GM23338 (cell line): ENCODE measurements at regions not wholly inside any gene's neighbourhood (a gene's known extent, or its start where the extent isn't known, plus 50 kb on each side); places are given as distances from the start of the nearest gene placed in this dataset.

Source experiments
- ATAC-seq: fragments of 200-7000 bp; cut with Tn5 transposase; 3 replicates; pipeline ENCODE4 v1.9.1; 2020
- DNase-seq: peaks from one replicate; pipeline ENCODE4 v3.0.0-alpha.2; 2015; ENCODE audit warnings: low spot score
- H2AFZ ChIP-seq: fragments of 200-600 bp; sonication (generic); 2 replicates; pipeline ENCODE4 v1.8.0; 2016; ENCODE audit warnings: antibody characterized with exemption, mild to moderate bottlenecking, moderate library complexity
- H3F3A ChIP-seq: fragments of 200-600 bp; sonication (generic); replicated peaks from 2 replicates; pipeline ENCODE4 v1.8.0; 2017; ENCODE audit warnings: antibody characterized with exemption, mixed run types, low read depth
- H3K27ac ChIP-seq: fragments of 200-600 bp; sonication (generic); 2 replicates; pipeline ENCODE4 v1.6.1; 2016; ENCODE audit warnings: low read depth
- H3K27me3 ChIP-seq: fragments of 200-600 bp; sonication (generic); 2 replicates; pipeline ENCODE4 v1.8.0; 2016; ENCODE audit warnings: mild to moderate bottlenecking, mixed run types, moderate library complexity; ENCODE audit not compliant: insufficient read depth
- H3K36me3 ChIP-seq: fragments of 200-600 bp; sonication (generic); 2 replicates; pipeline ENCODE4 v1.8.0; 2016; ENCODE audit warnings: mild to moderate bottlenecking; ENCODE audit not compliant: insufficient read depth
- H3K4me1 ChIP-seq: fragments of 200-600 bp; sonication (generic); 2 replicates; pipeline ENCODE4 v1.8.0; 2016; ENCODE audit warnings: mild to moderate bottlenecking, moderate library complexity; ENCODE audit not compliant: insufficient read depth
- H3K4me2 ChIP-seq: fragments of 200-600 bp; sonication (generic); 2 replicates; pipeline ENCODE4 v1.7.1; 2017; ENCODE audit warnings: mixed run types
- H3K4me3 ChIP-seq: fragments of 200-600 bp; sonication (generic); 2 replicates; pipeline ENCODE4 v1.6.1; 2016; ENCODE audit warnings: mixed run types
- H3K79me2 ChIP-seq: fragments of 200-600 bp; sonication (generic); replicated peaks from 2 replicates; pipeline ENCODE4 v1.8.0; 2017; ENCODE audit warnings: mild to moderate bottlenecking; ENCODE audit not compliant: insufficient read depth
- H3K9me2 ChIP-seq: fragments of 200-600 bp; sonication (generic); 2 replicates; pipeline ENCODE4 v1.8.0; 2017; ENCODE audit not compliant: insufficient read depth
- H4K20me1 ChIP-seq: fragments of 200-600 bp; sonication (generic); replicated peaks from 2 replicates; pipeline ENCODE4 v1.8.0; 2017; ENCODE audit warnings: mild to moderate bottlenecking; ENCODE audit not compliant: insufficient read depth
- H3K27ac Mint-ChIP-seq: 2 replicates; pipeline ENCODE4 v1.8.0; 2020; ENCODE audit warnings: inconsistent platforms, mild to moderate bottlenecking, moderate library complexity, mixed read lengths
- H3K27me3 Mint-ChIP-seq: 3 replicates; pipeline ENCODE4 v1.8.0; 2022; ENCODE audit warnings: low read depth, mild to moderate bottlenecking, moderate library complexity, mixed read lengths, inconsistent platforms; ENCODE audit not compliant: insufficient read depth, poor library complexity
- H3K36me3 Mint-ChIP-seq: 3 replicates; pipeline ENCODE4 v1.8.0; 2021; ENCODE audit warnings: low read depth, mild to moderate bottlenecking, inconsistent platforms, moderate library complexity, mixed read lengths
- H3K4me1 Mint-ChIP-seq: 3 replicates; pipeline ENCODE4 v1.8.0; 2020; ENCODE audit warnings: mild to moderate bottlenecking, inconsistent platforms, mixed read lengths
- H3K4me3 Mint-ChIP-seq: 3 replicates; pipeline ENCODE4 v1.8.0; 2021; ENCODE audit warnings: moderate library complexity, mild to moderate bottlenecking, inconsistent platforms, mixed read lengths
- H3K9me3 Mint-ChIP-seq: 3 replicates; pipeline ENCODE4 v1.8.0; 2020; ENCODE audit warnings: moderate library complexity, mild to moderate bottlenecking, inconsistent platforms, mixed read lengths
- CREB1 ChIP-seq: fragments of 250-450 bp; sonication (Bioruptor Pico); IDR thresholded peaks from 2 replicates; pipeline ENCODE4 v1.5.0; 2020; ENCODE audit warnings: low read depth, mild to moderate bottlenecking, moderate library complexity
- EZH2 ChIP-seq: fragments of 200-600 bp; sonication (generic); IDR thresholded peaks from one replicate; pipeline ENCODE4 v1.8.0; 2017; ENCODE audit warnings: antibody characterized with exemption, mild to moderate bottlenecking, low read depth; ENCODE audit not compliant: unreplicated experiment
- NANOG ChIP-seq: IDR thresholded peaks from 2 replicates; pipeline ENCODE4 v1.6.1; 2016; ENCODE audit warnings: antibody characterized with exemption, borderline replicate concordance
- POLR2AphosphoS5 ChIP-seq: IDR thresholded peaks from 2 replicates; pipeline ENCODE4 v1.6.1; 2016; ENCODE audit warnings: antibody characterized with exemption, low read depth
- ZNF114 ChIP-seq: fragments of 250-450 bp; sonication (Bioruptor Pico); IDR thresholded peaks from 2 replicates; pipeline ENCODE4 v1.5.0; 2020; ENCODE audit warnings: mild to moderate bottlenecking, moderate library complexity
- ZNF331 ChIP-seq: fragments of 250-450 bp; sonication (Bioruptor Pico); IDR thresholded peaks from 2 replicates; pipeline ENCODE4 v1.5.0; 2020; ENCODE audit warnings: low read depth, mild to moderate bottlenecking, moderate library complexity
- TF ChIP-seq, protein P1 (sequence below): fragments of 250-450 bp; sonication (Bioruptor Pico); IDR thresholded peaks from 2 replicates; pipeline ENCODE4 v1.5.0; 2020; ENCODE audit warnings: mild to moderate bottlenecking, moderate library complexity
- TF ChIP-seq, protein P2 (sequence below), 2 experiments: fragments of 200-600 bp in 1 of 2; sonication (generic) in 1 of 2; conservative IDR thresholded peaks; 2 replicates each; pipeline versions ENCODE4 v1.5.1 to v1.6.1; 2016 to 2017; ENCODE audit warnings: antibody characterized with exemption in 2 of 2, low read depth in 2 of 2, mild to moderate bottlenecking in 2 of 2, moderate library complexity in 1 of 2

DNA sequence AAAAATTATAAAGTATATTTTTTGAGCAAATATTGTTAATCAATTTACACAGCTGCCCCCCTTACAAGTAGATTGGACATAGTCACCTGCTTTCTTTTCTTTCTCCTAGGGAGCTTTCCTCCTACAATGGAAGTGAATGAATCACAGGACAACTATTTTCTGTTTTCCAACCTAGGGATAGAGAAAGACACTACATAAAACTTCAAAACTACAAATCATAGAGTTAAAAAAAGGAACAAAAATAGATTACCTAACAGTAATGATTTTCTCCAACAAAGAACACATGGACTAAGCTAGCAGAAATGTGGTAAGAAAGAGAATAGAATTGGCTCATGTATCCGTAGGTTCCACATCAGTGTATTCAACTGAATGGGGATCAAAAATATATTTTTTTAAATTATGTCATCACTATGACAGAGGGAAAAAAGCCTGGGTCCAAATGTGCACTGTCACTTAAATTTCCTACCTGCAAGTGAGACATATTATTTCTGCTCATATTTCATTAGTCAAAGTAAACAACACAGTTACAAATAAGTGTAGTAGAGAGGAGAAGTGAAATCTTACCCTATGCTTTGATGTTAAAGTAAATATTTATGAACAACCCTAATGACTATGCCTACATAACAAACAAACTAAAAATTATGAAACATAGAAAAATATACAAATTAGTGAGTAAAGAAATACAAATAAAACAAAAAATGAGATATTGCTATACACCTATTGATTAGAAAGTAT lies 756.7 kb downstream of the SOCS6 start (continued):
- TF ChIP-seq, protein P1, sequence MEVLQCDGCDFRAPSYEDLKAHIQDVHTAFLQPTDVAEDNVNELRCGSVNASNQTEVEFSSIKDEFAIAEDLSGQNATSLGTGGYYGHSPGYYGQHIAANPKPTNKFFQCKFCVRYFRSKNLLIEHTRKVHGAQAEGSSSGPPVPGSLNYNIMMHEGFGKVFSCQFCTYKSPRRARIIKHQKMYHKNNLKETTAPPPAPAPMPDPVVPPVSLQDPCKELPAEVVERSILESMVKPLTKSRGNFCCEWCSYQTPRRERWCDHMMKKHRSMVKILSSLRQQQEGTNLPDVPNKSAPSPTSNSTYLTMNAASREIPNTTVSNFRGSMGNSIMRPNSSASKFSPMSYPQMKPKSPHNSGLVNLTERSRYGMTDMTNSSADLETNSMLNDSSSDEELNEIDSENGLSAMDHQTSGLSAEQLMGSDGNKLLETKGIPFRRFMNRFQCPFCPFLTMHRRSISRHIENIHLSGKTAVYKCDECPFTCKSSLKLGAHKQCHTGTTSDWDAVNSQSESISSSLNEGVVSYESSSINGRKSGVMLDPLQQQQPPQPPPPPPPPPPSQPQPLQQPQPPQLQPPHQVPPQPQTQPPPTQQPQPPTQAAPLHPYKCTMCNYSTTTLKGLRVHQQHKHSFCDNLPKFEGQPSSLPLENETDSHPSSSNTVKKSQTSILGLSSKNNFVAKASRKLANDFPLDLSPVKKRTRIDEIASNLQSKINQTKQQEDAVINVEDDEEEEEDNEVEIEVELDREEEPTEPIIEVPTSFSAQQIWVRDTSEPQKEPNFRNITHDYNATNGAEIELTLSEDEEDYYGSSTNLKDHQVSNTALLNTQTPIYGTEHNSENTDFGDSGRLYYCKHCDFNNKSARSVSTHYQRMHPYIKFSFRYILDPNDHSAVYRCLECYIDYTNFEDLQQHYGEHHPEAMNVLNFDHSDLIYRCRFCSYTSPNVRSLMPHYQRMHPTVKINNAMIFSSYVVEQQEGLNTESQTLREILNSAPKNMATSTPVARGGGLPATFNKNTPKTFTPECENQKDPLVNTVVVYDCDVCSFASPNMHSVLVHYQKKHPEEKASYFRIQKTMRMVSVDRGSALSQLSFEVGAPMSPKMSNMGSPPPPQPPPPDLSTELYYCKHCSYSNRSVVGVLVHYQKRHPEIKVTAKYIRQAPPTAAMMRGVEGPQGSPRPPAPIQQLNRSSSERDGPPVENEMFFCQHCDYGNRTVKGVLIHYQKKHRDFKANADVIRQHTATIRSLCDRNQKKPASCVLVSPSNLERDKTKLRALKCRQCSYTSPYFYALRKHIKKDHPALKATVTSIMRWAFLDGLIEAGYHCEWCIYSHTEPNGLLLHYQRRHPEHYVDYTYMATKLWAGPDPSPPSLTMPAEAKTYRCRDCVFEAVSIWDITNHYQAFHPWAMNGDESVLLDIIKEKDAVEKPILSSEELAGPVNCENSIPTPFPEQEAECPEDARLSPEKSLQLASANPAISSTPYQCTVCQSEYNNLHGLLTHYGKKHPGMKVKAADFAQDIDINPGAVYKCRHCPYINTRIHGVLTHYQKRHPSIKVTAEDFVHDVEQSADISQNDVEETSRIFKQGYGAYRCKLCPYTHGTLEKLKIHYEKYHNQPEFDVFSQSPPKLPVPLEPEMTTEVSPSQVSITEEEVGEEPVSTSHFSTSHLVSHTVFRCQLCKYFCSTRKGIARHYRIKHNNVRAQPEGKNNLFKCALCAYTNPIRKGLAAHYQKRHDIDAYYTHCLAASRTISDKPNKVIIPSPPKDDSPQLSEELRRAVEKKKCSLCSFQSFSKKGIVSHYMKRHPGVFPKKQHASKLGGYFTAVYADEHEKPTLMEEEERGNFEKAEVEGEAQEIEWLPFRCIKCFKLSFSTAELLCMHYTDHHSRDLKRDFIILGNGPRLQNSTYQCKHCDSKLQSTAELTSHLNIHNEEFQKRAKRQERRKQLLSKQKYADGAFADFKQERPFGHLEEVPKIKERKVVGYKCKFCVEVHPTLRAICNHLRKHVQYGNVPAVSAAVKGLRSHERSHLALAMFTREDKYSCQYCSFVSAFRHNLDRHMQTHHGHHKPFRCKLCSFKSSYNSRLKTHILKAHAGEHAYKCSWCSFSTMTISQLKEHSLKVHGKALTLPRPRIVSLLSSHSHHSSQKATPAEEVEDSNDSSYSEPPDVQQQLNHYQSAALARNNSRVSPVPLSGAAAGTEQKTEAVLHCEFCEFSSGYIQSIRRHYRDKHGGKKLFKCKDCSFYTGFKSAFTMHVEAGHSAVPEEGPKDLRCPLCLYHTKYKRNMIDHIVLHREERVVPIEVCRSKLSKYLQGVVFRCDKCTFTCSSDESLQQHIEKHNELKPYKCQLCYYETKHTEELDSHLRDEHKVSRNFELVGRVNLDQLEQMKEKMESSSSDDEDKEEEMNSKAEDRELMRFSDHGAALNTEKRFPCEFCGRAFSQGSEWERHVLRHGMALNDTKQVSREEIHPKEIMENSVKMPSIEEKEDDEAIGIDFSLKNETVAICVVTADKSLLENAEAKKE: no peak

DNA sequence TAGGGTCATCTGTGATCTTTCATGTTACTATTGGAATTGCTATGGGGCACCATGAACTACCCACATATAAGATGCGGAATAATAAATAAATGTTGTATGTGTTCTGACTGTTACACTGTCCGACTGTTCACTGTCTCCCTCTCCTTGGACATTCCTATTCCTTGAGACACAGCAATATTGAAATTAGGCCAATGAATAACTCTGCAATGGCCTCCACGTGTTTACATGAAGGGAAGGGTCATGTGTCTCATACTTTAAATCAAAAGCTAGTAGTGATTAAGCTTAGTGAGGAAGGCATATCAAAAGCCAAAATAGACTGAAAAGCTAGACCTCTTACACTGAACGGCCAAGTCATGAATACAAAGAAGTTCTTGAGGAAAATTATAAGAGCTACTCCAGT lies 751.3 kb downstream of the SOCS6 start:
- no peak overlapping the region for H3K4me3 Mint-ChIP-seq
- ATAC-seq (no peak), DNase-seq (no peak)
- Histone ChIP-seq H3K4me2 (no peak overlapping the region), H3K79me2 (no peaks in the 10 kb centered on the region), H3K27ac (no peak overlapping the region), H2AFZ (no peak overlapping the region), H3K4me3 (no peak overlapping the region), H3K4me1 (no peaks in the 10 kb centered on the region), H3F3A (no peaks in the 10 kb centered on the region), H4K20me1 (no peaks in the 10 kb centered on the region), H3K9me2 (no peaks in the 10 kb centered on the region), H3K27me3 (no peaks in the 10 kb centered on the region), H3K36me3 (peaks cover 6% of the 10 kb centered on the region)
- H3K27me3 Mint-ChIP-seq: no peaks in the 10 kb centered on the region
- TF ChIP-seq POLR2AphosphoS5 (no peak), EZH2 (no peak), ZNF331 (no peak), NANOG (no peak), CREB1 (no peak), ZNF114 (CRISPR knock-in tag) (no peak)
- TF ChIP-seq, protein P2, sequence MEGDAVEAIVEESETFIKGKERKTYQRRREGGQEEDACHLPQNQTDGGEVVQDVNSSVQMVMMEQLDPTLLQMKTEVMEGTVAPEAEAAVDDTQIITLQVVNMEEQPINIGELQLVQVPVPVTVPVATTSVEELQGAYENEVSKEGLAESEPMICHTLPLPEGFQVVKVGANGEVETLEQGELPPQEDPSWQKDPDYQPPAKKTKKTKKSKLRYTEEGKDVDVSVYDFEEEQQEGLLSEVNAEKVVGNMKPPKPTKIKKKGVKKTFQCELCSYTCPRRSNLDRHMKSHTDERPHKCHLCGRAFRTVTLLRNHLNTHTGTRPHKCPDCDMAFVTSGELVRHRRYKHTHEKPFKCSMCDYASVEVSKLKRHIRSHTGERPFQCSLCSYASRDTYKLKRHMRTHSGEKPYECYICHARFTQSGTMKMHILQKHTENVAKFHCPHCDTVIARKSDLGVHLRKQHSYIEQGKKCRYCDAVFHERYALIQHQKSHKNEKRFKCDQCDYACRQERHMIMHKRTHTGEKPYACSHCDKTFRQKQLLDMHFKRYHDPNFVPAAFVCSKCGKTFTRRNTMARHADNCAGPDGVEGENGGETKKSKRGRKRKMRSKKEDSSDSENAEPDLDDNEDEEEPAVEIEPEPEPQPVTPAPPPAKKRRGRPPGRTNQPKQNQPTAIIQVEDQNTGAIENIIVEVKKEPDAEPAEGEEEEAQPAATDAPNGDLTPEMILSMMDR (conservative IDR thresholded peaks at IDR 0.05; ENCODE audit: low read depth in 2 of 2): no peak
- peaks cover 15% of the 10 kb centered on the region; the same call in 1 of the 3 replicates for H3K36me3 Mint-ChIP-seq
- H3K27ac Mint-ChIP-seq: no peak overlapping the region
- peaks cover 83% of the 10 kb centered on the region for H3K9me3 Mint-ChIP-seq
- H3K4me1 Mint-ChIP-seq: no peaks in the 10 kb centered on the region
